ENCODE measurements at regions not wholly inside any gene's neighbourhood (a gene's known extent, or its start where the extent isn't known, plus 50 kb on each side); places are given as distances from the start of the nearest gene placed in this dataset.

DNA sequence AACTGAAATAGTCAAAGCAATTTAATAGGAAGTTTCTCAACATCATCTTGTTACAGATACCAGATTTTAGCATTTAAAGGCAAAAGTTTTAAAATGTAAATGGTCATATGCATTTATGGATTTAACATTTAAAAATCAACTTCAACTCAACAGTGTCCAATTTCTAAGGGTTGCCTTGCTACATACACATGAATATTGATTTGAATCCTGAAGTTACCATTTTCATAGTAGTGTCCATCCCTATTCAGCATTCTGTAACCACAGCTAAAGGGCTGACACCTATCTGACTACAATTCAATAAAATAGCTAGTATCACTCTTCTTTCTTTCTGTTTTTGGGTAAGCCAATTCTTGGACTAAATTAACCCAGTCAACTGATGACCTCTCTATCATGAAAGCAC, 164.0 kb upstream of the CFAP20DC start:
- no peak for TF ChIP-seq EZH2 (IDR thresholded peaks at IDR 0.05; ENCODE audit: insufficient read depth, low read length)
- TF ChIP-seq, protein P1, sequence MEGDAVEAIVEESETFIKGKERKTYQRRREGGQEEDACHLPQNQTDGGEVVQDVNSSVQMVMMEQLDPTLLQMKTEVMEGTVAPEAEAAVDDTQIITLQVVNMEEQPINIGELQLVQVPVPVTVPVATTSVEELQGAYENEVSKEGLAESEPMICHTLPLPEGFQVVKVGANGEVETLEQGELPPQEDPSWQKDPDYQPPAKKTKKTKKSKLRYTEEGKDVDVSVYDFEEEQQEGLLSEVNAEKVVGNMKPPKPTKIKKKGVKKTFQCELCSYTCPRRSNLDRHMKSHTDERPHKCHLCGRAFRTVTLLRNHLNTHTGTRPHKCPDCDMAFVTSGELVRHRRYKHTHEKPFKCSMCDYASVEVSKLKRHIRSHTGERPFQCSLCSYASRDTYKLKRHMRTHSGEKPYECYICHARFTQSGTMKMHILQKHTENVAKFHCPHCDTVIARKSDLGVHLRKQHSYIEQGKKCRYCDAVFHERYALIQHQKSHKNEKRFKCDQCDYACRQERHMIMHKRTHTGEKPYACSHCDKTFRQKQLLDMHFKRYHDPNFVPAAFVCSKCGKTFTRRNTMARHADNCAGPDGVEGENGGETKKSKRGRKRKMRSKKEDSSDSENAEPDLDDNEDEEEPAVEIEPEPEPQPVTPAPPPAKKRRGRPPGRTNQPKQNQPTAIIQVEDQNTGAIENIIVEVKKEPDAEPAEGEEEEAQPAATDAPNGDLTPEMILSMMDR (IDR thresholded peaks at IDR 0.05; ENCODE audit: insufficient read depth, low read depth, low read length), result no peak
